Endothelial cell of umbilical vein (primary cell): ENCODE measurements at regions not wholly inside any gene's neighbourhood (a gene's known extent, or its start where the extent isn't known, plus 50 kb on each side); places are given as distances from the start of the nearest gene placed in this dataset.

Source experiments
- BruUV-seq: library from RNA; stranded (reverse); fragments of 400-500 nt; replicated peaks from 2 replicates; lab custom pipeline; 2021; lab: Mats Ljungman, UMichigan
- CTCF ChIA-PET: fragments of 300-600, 350-600 bp; sonication (Branson Sonifier 250); formaldehyde crosslinking; loops from one replicate; lab custom pipeline; 2021; ENCODE audit warnings: antibody characterized with exemption, inconsistent platforms; lab: Charles Lee
- POLR2A ChIA-PET: fragments of 300-600, 350-600 bp; sonication (Branson Sonifier 250); formaldehyde crosslinking; loops from one replicate; lab custom pipeline; 2021; ENCODE audit warnings: antibody characterized with exemption, inconsistent platforms; lab: Charles Lee
- DNase-seq: peaks from one replicate; pipeline ENCODE4 v3.0.0-alpha.2; 2011; ENCODE audit warnings: low read depth, low spot score
- FAIRE-seq: peaks from 2 replicates; lab custom pipeline; 2011; peaks lifted over from hg19 to GRCh38; lab: Jason Lieb, UNC
- H2AFZ ChIP-seq: 2 replicates; pipeline ENCODE4 v1.6.0; 2012; ENCODE audit warnings: low read depth, low read length, control low read depth, inconsistent platforms
- H3K27ac ChIP-seq: 2 replicates; pipeline ENCODE4 v1.5.1; 2011; ENCODE audit warnings: low read depth, mild to moderate bottlenecking, control low read depth, low read length, moderate library complexity; ENCODE audit not compliant: insufficient read depth
- H3K27me3 ChIP-seq, 2 experiments: 2 replicates each; pipeline versions ENCODE4 v1.6.0 to v1.6.1; 2011; ENCODE audit warnings: low read length in 2 of 2, mixed read lengths in 1 of 2; ENCODE audit not compliant: control insufficient read depth in 2 of 2, insufficient read depth in 2 of 2
- H3K36me3 ChIP-seq, 2 experiments: 2 replicates in 1 of 2; 3 replicates in 1 of 2; pipeline ENCODE4 v1.5.1; 2011; ENCODE audit warnings: low read length in 2 of 2, mild to moderate bottlenecking in 1 of 2, moderate library complexity in 1 of 2; ENCODE audit not compliant: control insufficient read depth in 2 of 2, insufficient read depth in 2 of 2; ENCODE audit errors: extremely low read depth in 1 of 2
- H3K4me1 ChIP-seq: 3 replicates; pipeline ENCODE4 v1.5.1; 2011; ENCODE audit warnings: mild to moderate bottlenecking, low read length; ENCODE audit not compliant: control insufficient read depth, insufficient read depth; ENCODE audit errors: extremely low read depth
- H3K4me2 ChIP-seq: 2 replicates; pipeline ENCODE4 v1.6.1; 2011; ENCODE audit warnings: low read length, control low read depth, mixed read lengths; ENCODE audit not compliant: insufficient read depth
- H3K4me3 ChIP-seq, 3 experiments: fragments of 200-600 bp in 1 of 3; sonication (generic), shearing (Covaris generic) in 1 of 3; replicated peaks in 1 of 3; 2 replicates each; pipeline ENCODE4 v1.5.1; 2011 to 2016; ENCODE audit warnings: control low read depth in 3 of 3, low read length in 3 of 3, mild to moderate bottlenecking in 2 of 3, inconsistent platforms in 1 of 3, low read depth in 1 of 3, moderate library complexity in 1 of 3; ENCODE audit not compliant: insufficient read depth in 1 of 3
- H3K79me2 ChIP-seq: 2 replicates; pipeline ENCODE4 v1.6.0; 2012; ENCODE audit warnings: low read length, inconsistent platforms; ENCODE audit not compliant: control insufficient read depth, insufficient read depth
- H3K9ac ChIP-seq: replicated peaks from 2 replicates; pipeline ENCODE3; 2011; ENCODE audit warnings: low read length, control low read depth; ENCODE audit not compliant: insufficient read depth; ENCODE audit errors: extremely low read depth
- H3K9me1 ChIP-seq: replicated peaks from 3 replicates; pipeline ENCODE4 v1.6.0; 2011; ENCODE audit warnings: mild to moderate bottlenecking, low read length; ENCODE audit not compliant: control insufficient read depth, insufficient read depth; ENCODE audit errors: extremely low read depth
- H3K9me3 ChIP-seq: replicated peaks from 2 replicates; pipeline ENCODE4 v1.5.1; 2012; ENCODE audit warnings: low read length, inconsistent platforms; ENCODE audit not compliant: control insufficient read depth, insufficient read depth
- H4K20me1 ChIP-seq: replicated peaks from 2 replicates; pipeline ENCODE3; 2011; ENCODE audit warnings: mild to moderate bottlenecking, low read length; ENCODE audit not compliant: control insufficient read depth, insufficient read depth; ENCODE audit errors: extremely low read depth
- EZH2 ChIP-seq: IDR thresholded peaks from 2 replicates; pipeline ENCODE4 v1.6.1; 2012; ENCODE audit warnings: borderline replicate concordance, low read depth, mild to moderate bottlenecking, moderate library complexity, low read length, inconsistent platforms; ENCODE audit not compliant: severe bottlenecking
- FOS ChIP-seq: IDR thresholded peaks from 2 replicates; pipeline ENCODE4 v1.6.1; 2011; ENCODE audit warnings: mild to moderate bottlenecking, low read length, moderate library complexity, borderline replicate concordance; ENCODE audit not compliant: insufficient read depth
- GATA2 ChIP-seq: IDR thresholded peaks from 2 replicates; pipeline ENCODE4 v1.7.0; 2011; ENCODE audit warnings: low read depth, mild to moderate bottlenecking, moderate library complexity, mixed read lengths, low read length; ENCODE audit not compliant: insufficient read length, insufficient read depth
- JUN ChIP-seq: IDR thresholded peaks from 2 replicates; pipeline ENCODE4 v1.6.1; 2011; ENCODE audit warnings: borderline replicate concordance, low read depth; ENCODE audit not compliant: insufficient read length, insufficient read depth
- POLR2A ChIP-seq: IDR thresholded peaks from 2 replicates; pipeline ENCODE4 v1.6.1; 2012; ENCODE audit warnings: low read depth, mild to moderate bottlenecking, control low read depth, low read length
- dilution Hi-C: fragments of 300-500 bp; cut with MboI; formaldehyde crosslinking; loops from one replicate; pipeline ENCODE4 v1.15.0; 2019; ENCODE audit warnings: low sequenced_read_pairs; ENCODE audit not compliant: extremely low pct_ligation_motif_present
- intact Hi-C: fragments of 100-400 bp; cut with micrococcal nuclease; formaldehyde crosslinking; loops from one replicate; pipeline ENCODE4 v1.10.0; 2022
- TF ChIP-seq, protein P1 (sequence below), 2 donors: IDR thresholded peaks; 1 replicate in 1 of 2; 2 replicates in 1 of 2; pipeline ENCODE4 v1.5.1; 2011; ENCODE audit warnings: low read length in 2 of 2, mild to moderate bottlenecking in 2 of 2, moderate library complexity in 2 of 2, control low read depth in 1 of 2, inconsistent platforms in 1 of 2, low read depth in 1 of 2; ENCODE audit not compliant: insufficient read depth in 1 of 2; ENCODE audit errors: extremely low read depth in 1 of 2
- TF ChIP-seq, protein P2 (sequence below): IDR thresholded peaks from 2 replicates; pipeline ENCODE4 v1.6.1; 2011; ENCODE audit not compliant: insufficient read depth, insufficient read length

DNA sequence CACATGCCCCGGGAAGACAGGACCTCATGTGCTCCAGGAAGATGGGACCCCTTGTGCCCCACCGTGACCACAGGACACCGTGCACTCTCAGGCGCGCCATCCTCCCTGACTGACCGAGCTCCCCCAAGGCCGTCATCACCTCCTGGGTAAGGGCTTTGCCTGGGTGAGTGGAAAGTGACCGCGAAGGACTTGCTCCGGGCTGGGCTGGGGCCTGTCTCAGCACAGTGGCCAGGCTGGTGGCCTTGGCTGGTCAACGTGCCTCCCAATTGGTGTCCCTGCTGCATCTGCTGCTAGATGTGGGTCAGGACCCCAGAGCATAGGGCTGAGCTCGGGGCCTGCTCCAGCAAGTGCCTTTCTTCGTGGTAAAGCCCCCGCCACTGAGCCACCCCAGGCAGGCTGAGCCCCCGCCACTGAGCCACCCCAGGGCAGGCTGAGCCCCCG, 69.7 kb upstream of the CTDP1 start:
- POLR2A ChIA-PET = no interaction called here
- Histone ChIP-seq H3K4me1 (no peaks in the 10 kb centered on the region), H3K9me3 (no peaks in the 10 kb centered on the region), H3K4me3 (no peak overlapping the region), H3K27me3 (no peaks in the 10 kb centered on the region), H2AFZ (no peak overlapping the region), H3K36me3 (no peaks in the 10 kb centered on the region), H3K9ac (no peak overlapping the region), H4K20me1 (no peaks in the 10 kb centered on the region), H3K27ac (no peak overlapping the region), H3K79me2 (no peaks in the 10 kb centered on the region), H3K9me1 (no peaks in the 10 kb centered on the region), H3K4me2 (no peak overlapping the region)
- FAIRE-seq (no peak), DNase-seq (no peak)
- intact Hi-C loops (no loop called here), dilution Hi-C loops (no loop called here)
- BruUV-seq = no TSS peak
- CTCF ChIA-PET = no interaction called here
- TF ChIP-seq, protein P1, sequence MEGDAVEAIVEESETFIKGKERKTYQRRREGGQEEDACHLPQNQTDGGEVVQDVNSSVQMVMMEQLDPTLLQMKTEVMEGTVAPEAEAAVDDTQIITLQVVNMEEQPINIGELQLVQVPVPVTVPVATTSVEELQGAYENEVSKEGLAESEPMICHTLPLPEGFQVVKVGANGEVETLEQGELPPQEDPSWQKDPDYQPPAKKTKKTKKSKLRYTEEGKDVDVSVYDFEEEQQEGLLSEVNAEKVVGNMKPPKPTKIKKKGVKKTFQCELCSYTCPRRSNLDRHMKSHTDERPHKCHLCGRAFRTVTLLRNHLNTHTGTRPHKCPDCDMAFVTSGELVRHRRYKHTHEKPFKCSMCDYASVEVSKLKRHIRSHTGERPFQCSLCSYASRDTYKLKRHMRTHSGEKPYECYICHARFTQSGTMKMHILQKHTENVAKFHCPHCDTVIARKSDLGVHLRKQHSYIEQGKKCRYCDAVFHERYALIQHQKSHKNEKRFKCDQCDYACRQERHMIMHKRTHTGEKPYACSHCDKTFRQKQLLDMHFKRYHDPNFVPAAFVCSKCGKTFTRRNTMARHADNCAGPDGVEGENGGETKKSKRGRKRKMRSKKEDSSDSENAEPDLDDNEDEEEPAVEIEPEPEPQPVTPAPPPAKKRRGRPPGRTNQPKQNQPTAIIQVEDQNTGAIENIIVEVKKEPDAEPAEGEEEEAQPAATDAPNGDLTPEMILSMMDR (IDR thresholded peaks at IDR 0.05; ENCODE audit: extremely low read depth in 1 of 2, insufficient read depth in 1 of 2, low read depth in 1 of 2, low read length in 2 of 2) = no peak
- no peak for TF ChIP-seq FOS
- no peak for TF ChIP-seq EZH2
- TF ChIP-seq GATA2 = no peak
- no peak for TF ChIP-seq JUN
- TF ChIP-seq POLR2A = no peak

DNA sequence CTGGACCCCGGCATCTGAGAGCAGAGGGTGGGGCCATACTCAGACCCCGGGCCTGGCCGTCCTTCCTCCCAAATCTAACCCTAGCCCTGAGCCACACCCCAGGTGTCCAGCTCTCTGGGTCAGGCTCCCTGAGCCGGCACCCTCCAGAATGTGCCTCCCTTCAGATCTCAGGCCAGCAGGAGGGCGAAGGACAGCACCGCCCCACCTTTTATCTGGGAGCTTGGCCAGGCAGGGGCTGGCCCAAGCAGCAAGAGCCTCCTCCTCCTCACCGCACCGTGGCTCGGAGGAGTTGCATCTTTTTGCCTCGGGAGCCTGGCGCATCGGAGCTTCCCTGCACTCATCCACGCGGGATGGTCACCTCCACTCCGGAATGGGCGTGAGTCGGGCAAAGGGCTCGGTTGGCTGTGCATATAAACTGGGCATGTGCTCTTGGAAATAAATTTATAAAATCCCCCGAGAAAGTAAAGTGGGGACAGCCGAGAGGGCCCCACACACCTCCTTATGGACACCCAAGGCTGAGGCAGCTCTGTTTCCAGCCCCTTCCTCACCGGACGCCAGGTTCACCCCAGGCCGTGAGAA, 69.1 kb upstream of the CTDP1 start:
- Histone ChIP-seq H3K9me3 (no peaks in the 10 kb centered on the region), H3K9ac (no peak overlapping the region), H3K79me2 (no peaks in the 10 kb centered on the region), H3K4me1 (no peaks in the 10 kb centered on the region), H3K27me3 (no peaks in the 10 kb centered on the region), H3K36me3 (no peaks in the 10 kb centered on the region), H3K27ac (no peak overlapping the region), H3K4me3 (no peak overlapping the region), H2AFZ (no peak overlapping the region), H3K4me2 (no peak overlapping the region), H3K9me1 (no peaks in the 10 kb centered on the region), H4K20me1 (no peaks in the 10 kb centered on the region)
- DNase-seq (no peak), FAIRE-seq (no peak)
- dilution Hi-C loops (no loop called here), intact Hi-C loops (no loop called here)
- ChIA-PET CTCF (no interaction called here), POLR2A (no interaction called here)
- no peak for TF ChIP-seq JUN
- TF ChIP-seq, protein P2, sequence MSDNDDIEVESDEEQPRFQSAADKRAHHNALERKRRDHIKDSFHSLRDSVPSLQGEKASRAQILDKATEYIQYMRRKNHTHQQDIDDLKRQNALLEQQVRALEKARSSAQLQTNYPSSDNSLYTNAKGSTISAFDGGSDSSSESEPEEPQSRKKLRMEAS = no peak
- no TSS peak for BruUV-seq
